ENCODE measurements at regions not wholly inside any gene's neighbourhood (a gene's known extent, or its start where the extent isn't known, plus 50 kb on each side); places are given as distances from the start of the nearest gene placed in this dataset.
"Not testable (repeated sequence)": the region's sequence is repeated elsewhere in the genome, so short reads cannot be mapped to it uniquely, and the experiment has no call there.

DNA sequence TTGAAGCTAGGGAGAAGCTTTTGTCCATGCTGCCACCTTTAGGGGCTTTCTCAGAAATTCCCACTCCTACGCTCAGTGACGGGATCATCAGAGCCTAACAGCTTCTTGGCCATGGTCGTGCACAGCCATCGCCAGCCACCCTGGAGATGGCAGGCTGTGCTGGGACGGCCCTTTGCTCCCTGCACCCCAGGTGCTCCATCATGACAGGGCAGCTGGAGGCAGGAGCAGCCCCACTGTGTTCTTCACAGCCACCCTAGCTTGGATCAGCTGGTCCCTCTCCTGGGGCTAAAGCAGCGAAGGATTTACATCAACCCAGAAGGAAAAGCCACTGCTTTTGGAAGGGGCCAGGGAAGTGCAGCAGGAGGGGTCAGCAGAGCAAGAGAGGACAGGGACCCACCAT, 235.9 kb downstream of the LY86 start:
- Histone ChIP-seq H3K27ac (no peak overlapping the region), H3K27me3 (replicated peaks) (no peaks in the 10 kb centered on the region), H3K4me3 (ENCODE audit: low read depth, low read length) (no peak overlapping the region), H3K36me3 (replicated peaks) (no peaks in the 10 kb centered on the region)
- in situ Hi-C loops (cut with HindIII; ENCODE audit: low pct_ligation_motif_present, low sequenced_read_pairs), result no loop called here
- TF ChIP-seq, protein P1, sequence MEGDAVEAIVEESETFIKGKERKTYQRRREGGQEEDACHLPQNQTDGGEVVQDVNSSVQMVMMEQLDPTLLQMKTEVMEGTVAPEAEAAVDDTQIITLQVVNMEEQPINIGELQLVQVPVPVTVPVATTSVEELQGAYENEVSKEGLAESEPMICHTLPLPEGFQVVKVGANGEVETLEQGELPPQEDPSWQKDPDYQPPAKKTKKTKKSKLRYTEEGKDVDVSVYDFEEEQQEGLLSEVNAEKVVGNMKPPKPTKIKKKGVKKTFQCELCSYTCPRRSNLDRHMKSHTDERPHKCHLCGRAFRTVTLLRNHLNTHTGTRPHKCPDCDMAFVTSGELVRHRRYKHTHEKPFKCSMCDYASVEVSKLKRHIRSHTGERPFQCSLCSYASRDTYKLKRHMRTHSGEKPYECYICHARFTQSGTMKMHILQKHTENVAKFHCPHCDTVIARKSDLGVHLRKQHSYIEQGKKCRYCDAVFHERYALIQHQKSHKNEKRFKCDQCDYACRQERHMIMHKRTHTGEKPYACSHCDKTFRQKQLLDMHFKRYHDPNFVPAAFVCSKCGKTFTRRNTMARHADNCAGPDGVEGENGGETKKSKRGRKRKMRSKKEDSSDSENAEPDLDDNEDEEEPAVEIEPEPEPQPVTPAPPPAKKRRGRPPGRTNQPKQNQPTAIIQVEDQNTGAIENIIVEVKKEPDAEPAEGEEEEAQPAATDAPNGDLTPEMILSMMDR (IDR thresholded peaks at IDR 0.05; ENCODE audit: low read depth, low read length, missing control alignments), result no peak
- no peak for DNase-seq

DNA sequence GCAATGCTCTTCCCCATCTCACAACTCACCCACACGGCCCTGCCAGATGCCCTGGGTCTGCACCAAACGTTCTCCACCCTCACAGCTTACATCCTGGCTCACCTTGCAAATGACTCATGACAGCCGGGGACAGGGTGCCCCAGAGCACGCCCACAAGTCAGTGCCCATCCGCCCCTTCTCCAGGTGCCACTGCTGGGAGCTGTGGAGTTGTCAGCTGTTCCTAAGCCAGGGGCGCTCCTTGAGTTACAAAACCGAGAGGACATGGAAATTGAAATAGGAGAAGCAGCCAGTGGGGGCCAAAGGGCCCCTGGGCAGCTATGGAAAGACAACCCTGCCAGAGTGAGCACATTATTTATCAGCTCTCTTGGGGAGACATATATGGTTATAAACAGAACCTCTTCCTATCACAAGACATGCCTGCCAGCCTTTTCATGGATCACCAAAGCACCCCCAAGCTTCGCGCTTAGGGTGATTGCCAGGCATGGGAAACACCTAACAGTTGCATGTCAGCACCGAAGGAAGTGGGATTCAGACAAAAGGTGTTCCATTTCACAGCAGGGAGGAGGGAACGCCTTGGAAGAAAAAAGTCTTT, 236.8 kb downstream of the LY86 start:
- TF ChIP-seq, protein P1 (IDR thresholded peaks at IDR 0.05; ENCODE audit: low read depth, low read length, missing control alignments), result no peak
- no peaks in the 10 kb centered on the region for H3K27me3 ChIP-seq (replicated peaks)
- no peaks in the 10 kb centered on the region for H3K36me3 ChIP-seq (replicated peaks)
- in situ Hi-C loops (cut with HindIII; ENCODE audit: low pct_ligation_motif_present, low sequenced_read_pairs), result no loop called here
- no peak overlapping the region for H3K4me3 ChIP-seq (ENCODE audit: low read depth, low read length)
- no peak overlapping the region for H3K27ac ChIP-seq
- no peak for DNase-seq

DNA sequence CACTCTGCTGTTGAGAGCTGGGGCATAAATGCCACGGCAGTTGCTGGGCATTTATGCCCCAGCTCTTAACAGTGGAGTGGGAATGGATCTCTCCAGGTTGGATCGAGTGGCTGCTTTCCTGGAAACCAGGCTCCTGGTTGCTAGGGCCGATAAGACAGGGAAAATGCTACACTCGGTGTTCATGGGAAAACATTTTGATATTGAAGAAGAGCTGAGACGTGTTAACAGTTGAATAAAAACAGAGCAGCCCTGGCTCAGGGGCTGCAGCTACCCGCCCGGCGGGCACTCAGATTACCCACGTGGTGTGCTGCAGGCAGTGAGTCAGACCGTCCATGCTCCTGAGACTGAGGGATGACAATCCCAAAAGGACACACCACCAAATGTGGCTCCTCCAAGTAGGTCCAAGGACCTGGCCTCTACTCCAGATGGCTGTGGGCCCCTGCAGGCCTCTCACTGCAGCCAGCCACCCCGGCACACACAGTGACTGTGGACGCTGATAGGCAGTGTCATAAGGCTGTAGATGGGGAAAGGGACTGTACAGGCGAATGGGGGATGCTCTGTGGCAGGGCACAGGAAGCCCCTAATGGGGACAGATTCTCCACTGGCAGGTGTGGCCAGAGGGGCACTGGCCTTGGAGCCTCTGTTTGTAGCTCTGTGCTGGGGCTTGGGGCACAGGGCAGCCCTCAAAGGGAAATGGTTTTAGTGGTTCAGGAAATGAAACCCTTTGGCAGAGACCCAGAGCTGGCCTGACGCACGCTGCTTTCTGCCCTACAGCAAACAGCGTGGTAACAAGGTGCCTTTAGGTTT, 237.8 kb downstream of the LY86 start:
- Histone ChIP-seq H3K36me3 (replicated peaks) (no peaks in the 10 kb centered on the region), H3K27ac (no peak overlapping the region), H3K27me3 (replicated peaks) (no peaks in the 10 kb centered on the region), H3K4me3 (ENCODE audit: low read depth, low read length) (no peak overlapping the region)
- in situ Hi-C loops (cut with HindIII; ENCODE audit: low pct_ligation_motif_present, low sequenced_read_pairs), result no loop called here
- TF ChIP-seq, protein P1 (IDR thresholded peaks at IDR 0.05; ENCODE audit: low read depth, low read length, missing control alignments), result no peak
- no peak for DNase-seq

DNA sequence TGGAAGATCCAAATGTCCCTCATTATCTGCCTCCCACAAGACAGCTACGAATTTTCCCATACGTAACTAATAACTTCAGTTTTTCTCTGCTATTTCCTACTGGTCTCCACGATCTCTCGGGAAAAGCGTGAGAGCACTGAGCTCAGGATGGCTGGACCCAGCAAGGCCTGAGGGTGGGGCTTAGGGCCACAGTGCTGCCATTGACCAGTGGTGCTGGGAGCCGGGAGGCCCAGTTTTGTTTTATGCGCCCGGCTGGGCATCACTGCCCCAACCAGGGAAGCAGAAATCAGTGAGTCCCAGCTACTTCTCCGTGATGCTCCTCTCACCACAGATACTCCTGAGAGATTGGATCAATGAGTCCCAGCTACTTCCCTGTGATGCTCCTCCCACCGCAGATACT, 238.4 kb downstream of the LY86 start:
- no peaks in the 10 kb centered on the region for H3K36me3 ChIP-seq (replicated peaks)
- no peak overlapping the region for H3K27ac ChIP-seq
- no peak overlapping the region for H3K4me3 ChIP-seq (ENCODE audit: low read depth, low read length)
- TF ChIP-seq, protein P1 (IDR thresholded peaks at IDR 0.05; ENCODE audit: low read depth, low read length, missing control alignments), result no peak
- in situ Hi-C loops (cut with HindIII; ENCODE audit: low pct_ligation_motif_present, low sequenced_read_pairs), result no loop called here
- H3K27me3 ChIP-seq (replicated peaks), result no peaks in the 10 kb centered on the region
- no peak for DNase-seq

DNA sequence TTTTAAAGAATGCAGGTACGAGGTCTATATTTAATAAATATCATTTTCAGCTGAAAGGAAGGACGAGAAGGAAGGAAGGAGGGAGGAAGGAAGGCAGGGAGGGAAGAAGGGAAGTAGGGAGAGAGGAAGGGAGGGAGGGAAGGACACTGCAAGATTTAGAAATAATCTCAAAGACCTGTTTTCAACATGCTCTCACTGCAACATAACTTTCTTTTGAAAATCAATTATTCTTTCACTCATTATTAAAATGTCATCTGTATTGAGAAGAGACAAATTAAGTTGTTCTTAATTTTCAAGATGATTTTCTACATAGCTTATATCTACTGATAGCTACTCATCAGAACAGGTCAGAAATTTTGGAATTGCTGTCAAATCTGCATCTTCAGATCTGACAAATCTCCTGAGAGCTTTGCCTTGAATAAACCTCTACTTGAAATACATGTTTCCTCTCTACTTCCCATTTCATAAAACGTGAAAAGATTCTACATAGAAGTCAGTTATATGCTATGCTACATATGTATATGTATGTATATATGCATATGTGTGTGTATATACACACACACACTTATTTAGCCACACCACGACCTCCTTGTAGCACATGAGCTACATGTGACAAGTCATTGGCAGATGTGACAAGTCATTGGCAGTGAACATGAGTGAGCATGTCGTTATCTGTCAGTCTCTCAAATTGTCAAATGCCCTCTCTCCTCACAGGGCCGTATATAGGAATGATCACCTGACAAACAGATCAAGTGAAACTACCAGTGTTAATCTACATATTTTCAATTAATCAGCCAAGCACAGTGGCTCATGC, 241.6 kb downstream of the LY86 start:
- Histone ChIP-seq H3K27me3 (replicated peaks) (no peaks in the 10 kb centered on the region), H3K27ac (no peak overlapping the region), H3K36me3 (replicated peaks) (no peaks in the 10 kb centered on the region), H3K4me3 (ENCODE audit: low read depth, low read length) (no peak overlapping the region)
- TF ChIP-seq, protein P1 (IDR thresholded peaks at IDR 0.05; ENCODE audit: low read depth, low read length, missing control alignments), result no peak
- in situ Hi-C loops (cut with HindIII; ENCODE audit: low pct_ligation_motif_present, low sequenced_read_pairs), result no loop called here
- DNase-seq, result no peak

DNA sequence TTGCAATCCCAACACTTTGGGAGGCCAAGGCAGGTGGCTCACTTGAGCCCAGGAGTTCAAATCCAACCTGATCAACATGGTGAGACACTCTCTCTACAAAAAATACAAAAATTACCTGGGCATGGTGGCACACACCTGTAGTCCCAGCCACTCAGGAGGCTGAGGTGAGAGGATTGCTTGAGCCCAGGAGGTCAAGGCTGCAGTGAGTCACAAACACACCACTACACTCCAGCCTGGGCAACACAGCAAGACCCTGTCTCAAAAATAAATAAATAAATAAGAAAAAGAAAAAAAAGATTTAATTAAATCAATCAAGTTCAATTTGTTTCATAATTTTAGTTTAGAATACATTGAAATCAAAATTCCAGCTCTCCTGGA, 242.2 kb downstream of the LY86 start:
- DNase-seq; H3K4me3 ChIP-seq (ENCODE audit: low read depth, low read length); H3K27ac ChIP-seq; H3K36me3 ChIP-seq (replicated peaks); in situ Hi-C loops (cut with HindIII; ENCODE audit: low pct_ligation_motif_present, low sequenced_read_pairs); H3K27me3 ChIP-seq (replicated peaks): not testable (repeated sequence)

Data from brain microvascular endothelial cell (primary cell).